SU-DHL-6 (cell line): ENCODE measurements at regions not wholly inside any gene's neighbourhood (a gene's known extent, or its start where the extent isn't known, plus 50 kb on each side); places are given as distances from the start of the nearest gene placed in this dataset.

Source experiments
- H2AFZ ChIP-seq: fragments of 200-600 bp; sonication (generic); 2 replicates; pipeline ENCODE4 v1.6.1; 2014; ENCODE audit warnings: low read depth, mild to moderate bottlenecking, moderate library complexity, mixed read lengths, antibody characterized with exemption, low read length; ENCODE audit not compliant: severe bottlenecking
- H3F3A ChIP-seq: fragments of 200-600 bp; shearing (Covaris generic); 2 replicates; pipeline ENCODE4 v1.6.0; 2016; ENCODE audit warnings: antibody characterized with exemption, mild to moderate bottlenecking; ENCODE audit not compliant: insufficient read depth
- H3K27ac ChIP-seq: fragments of 200-600 bp; sonication (generic); 2 replicates; pipeline ENCODE4 v1.5.1; 2016; ENCODE audit warnings: low read depth, mild to moderate bottlenecking, low read length, moderate library complexity, mixed read lengths
- H3K27me3 ChIP-seq: fragments of 200-600 bp; sonication (generic), shearing (Covaris generic); 2 replicates; pipeline ENCODE4 v1.6.0; 2014; ENCODE audit warnings: mild to moderate bottlenecking, low read length
- H3K36me3 ChIP-seq: fragments of 200-600 bp; sonication (generic); 2 replicates; pipeline ENCODE4 v1.6.1; 2014; ENCODE audit warnings: mild to moderate bottlenecking, low read length, mixed read lengths
- H3K4me2 ChIP-seq: fragments of 300-600, 200-600 bp; shearing (Covaris generic), sonication (generic); 2 replicates; pipeline ENCODE4 v1.6.0; 2014; ENCODE audit warnings: low read length, low read depth, mild to moderate bottlenecking; ENCODE audit not compliant: poor library complexity, severe bottlenecking
- H3K4me3 ChIP-seq: fragments of 200-600 bp; sonication (generic); 2 replicates; pipeline ENCODE4 v1.5.1; 2014; ENCODE audit warnings: antibody characterized with exemption, low read length, mild to moderate bottlenecking, mixed read lengths; ENCODE audit not compliant: insufficient read depth, poor library complexity, severe bottlenecking
- H3K79me2 ChIP-seq: fragments of 200-600 bp; sonication (generic); 2 replicates; pipeline ENCODE4 v1.6.1; 2014; ENCODE audit warnings: mild to moderate bottlenecking, low read length, moderate library complexity; ENCODE audit not compliant: insufficient read depth
- H3K9ac ChIP-seq: fragments of 200-600 bp; sonication (generic); 2 replicates; pipeline ENCODE4 v1.7.0; 2014; ENCODE audit warnings: mild to moderate bottlenecking, low read length
- H3K9me2 ChIP-seq: fragments of 200-600 bp; sonication (generic); replicated peaks from 2 replicates; pipeline ENCODE4 v1.6.1; 2014; ENCODE audit warnings: low read length; ENCODE audit not compliant: insufficient read depth
- H3K9me3 ChIP-seq: fragments of 200-600 bp; sonication (generic); 2 replicates; pipeline ENCODE4 v1.6.1; 2014; ENCODE audit warnings: low read length, mixed read lengths; ENCODE audit not compliant: insufficient read depth
- H4K20me1 ChIP-seq: fragments of 200-600 bp; sonication (generic); 2 replicates; pipeline ENCODE4 v1.6.1; 2014; ENCODE audit warnings: low read depth, mild to moderate bottlenecking, antibody characterized with exemption, low read length, moderate library complexity, mixed read lengths
- EZH2phosphoT487 ChIP-seq: fragments of 200-600 bp; sonication (generic), shearing (Covaris generic); conservative IDR thresholded peaks from 2 replicates; pipeline ENCODE4 v1.6.1; 2018; ENCODE audit warnings: mild to moderate bottlenecking, antibody characterized with exemption, low read length, moderate library complexity, mixed read lengths
- TF ChIP-seq, protein P1 (sequence below): fragments of 200-600 bp; sonication (generic); IDR thresholded peaks from one replicate; pipeline ENCODE4 v1.5.1; 2017; ENCODE audit warnings: antibody characterized with exemption, mild to moderate bottlenecking, low read length, moderate library complexity; ENCODE audit not compliant: insufficient read depth, poor library complexity, severe bottlenecking

DNA sequence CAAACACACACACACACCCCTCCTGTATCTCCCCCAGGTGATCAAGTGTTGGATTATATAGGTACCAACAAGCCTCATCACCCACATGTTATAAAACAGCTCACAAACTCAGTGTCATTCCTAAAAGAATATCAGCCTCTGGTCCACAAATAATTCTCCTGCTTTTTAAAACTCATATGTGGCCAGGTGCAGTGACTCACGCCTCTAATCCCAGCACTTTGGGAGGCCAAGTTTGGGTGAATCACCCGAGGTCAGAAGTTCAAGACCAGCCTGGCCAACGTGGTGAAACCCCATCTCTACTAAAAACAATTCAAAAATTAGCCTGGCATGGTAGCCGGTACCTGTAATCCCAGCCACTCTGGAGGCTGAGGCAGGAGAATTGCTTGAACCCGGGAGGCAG, 87.8 kb downstream of the LRATD1 start:
- no peaks in the 10 kb centered on the region for H4K20me1 ChIP-seq
- no peak for TF ChIP-seq EZH2phosphoT487
- TF ChIP-seq, protein P1, sequence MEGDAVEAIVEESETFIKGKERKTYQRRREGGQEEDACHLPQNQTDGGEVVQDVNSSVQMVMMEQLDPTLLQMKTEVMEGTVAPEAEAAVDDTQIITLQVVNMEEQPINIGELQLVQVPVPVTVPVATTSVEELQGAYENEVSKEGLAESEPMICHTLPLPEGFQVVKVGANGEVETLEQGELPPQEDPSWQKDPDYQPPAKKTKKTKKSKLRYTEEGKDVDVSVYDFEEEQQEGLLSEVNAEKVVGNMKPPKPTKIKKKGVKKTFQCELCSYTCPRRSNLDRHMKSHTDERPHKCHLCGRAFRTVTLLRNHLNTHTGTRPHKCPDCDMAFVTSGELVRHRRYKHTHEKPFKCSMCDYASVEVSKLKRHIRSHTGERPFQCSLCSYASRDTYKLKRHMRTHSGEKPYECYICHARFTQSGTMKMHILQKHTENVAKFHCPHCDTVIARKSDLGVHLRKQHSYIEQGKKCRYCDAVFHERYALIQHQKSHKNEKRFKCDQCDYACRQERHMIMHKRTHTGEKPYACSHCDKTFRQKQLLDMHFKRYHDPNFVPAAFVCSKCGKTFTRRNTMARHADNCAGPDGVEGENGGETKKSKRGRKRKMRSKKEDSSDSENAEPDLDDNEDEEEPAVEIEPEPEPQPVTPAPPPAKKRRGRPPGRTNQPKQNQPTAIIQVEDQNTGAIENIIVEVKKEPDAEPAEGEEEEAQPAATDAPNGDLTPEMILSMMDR = no peak
- no peaks in the 10 kb centered on the region for H3K9me2 ChIP-seq
- no peak overlapping the region for H2AFZ ChIP-seq
- H3K27me3 ChIP-seq = no peaks in the 10 kb centered on the region
- no peak overlapping the region for H3K4me3 ChIP-seq
- no peaks in the 10 kb centered on the region for H3K36me3 ChIP-seq
- H3K9ac ChIP-seq = no peak overlapping the region
- H3K27ac ChIP-seq = no peak overlapping the region
- H3K79me2 ChIP-seq = no peaks in the 10 kb centered on the region
- H3K4me2 ChIP-seq = no peak overlapping the region
- no peaks in the 10 kb centered on the region for H3K9me3 ChIP-seq
- no peaks in the 10 kb centered on the region for H3F3A ChIP-seq

DNA sequence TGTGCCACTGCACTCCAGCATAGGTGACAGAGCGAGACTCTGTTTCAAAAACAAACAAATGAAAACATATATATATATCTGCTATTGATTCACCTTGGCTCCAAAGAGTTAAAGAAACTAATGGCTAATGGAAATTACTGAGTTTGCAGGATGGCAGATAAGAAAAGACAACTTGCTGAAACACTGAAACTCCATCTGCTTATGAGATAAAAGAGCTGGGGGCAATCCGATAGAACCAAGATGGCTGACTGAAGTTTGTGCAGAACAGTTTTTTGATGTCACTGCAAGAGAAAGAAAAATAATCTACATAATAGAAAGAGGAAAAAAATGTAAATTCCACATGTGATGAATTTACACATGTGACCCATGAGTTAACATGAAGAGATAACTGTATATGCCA, 88.2 kb downstream of the LRATD1 start:
- no peaks in the 10 kb centered on the region for H3F3A ChIP-seq
- no peaks in the 10 kb centered on the region for H3K9me3 ChIP-seq
- no peak overlapping the region for H3K27ac ChIP-seq
- no peak overlapping the region for H3K4me2 ChIP-seq
- H2AFZ ChIP-seq = no peak overlapping the region
- H3K9me2 ChIP-seq = no peaks in the 10 kb centered on the region
- no peaks in the 10 kb centered on the region for H3K36me3 ChIP-seq
- no peaks in the 10 kb centered on the region for H3K79me2 ChIP-seq
- H3K4me3 ChIP-seq = no peak overlapping the region
- TF ChIP-seq, protein P1 = no peak
- no peak for TF ChIP-seq EZH2phosphoT487
- H4K20me1 ChIP-seq = no peaks in the 10 kb centered on the region
- no peaks in the 10 kb centered on the region for H3K27me3 ChIP-seq
- no peak overlapping the region for H3K9ac ChIP-seq

DNA sequence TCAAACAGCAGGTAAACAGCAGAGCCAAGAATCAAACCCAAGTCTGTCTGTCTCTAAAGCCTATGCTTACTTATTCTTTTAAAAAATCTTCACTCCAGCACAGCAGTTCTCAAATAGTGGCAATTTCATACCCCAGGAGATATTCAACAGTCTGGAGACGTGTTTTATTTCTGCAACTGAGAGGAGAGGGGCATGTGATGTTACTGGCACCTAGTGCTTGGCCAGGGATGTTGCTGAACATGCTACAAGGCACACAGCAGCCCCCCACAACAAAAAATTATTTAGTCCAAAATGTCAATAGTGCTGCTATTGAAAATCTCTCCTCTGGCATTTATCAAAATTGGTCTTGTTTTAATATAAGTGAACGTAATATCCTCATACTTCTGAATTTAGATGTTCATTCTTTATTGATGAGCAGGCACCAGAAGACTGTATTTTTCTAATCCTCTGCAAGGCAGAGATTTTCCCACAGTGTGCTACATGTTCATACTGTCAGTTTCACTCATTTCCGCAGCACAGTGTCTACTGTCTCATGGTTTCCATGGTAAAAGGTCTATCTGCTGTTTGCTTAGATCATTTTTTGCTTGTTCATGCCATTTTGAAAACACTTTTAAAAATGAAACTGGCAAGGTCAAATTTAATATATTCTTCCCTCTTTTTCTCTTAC, 90.5 kb downstream of the LRATD1 start:
- no peaks in the 10 kb centered on the region for H3K9me2 ChIP-seq
- no peak overlapping the region for H2AFZ ChIP-seq
- no peaks in the 10 kb centered on the region for H3K36me3 ChIP-seq
- TF ChIP-seq EZH2phosphoT487 = no peak
- TF ChIP-seq, protein P1 = no peak
- H4K20me1 ChIP-seq = no peaks in the 10 kb centered on the region
- H3K79me2 ChIP-seq = no peaks in the 10 kb centered on the region
- no peaks in the 10 kb centered on the region for H3K9me3 ChIP-seq
- H3K9ac ChIP-seq = no peak overlapping the region
- H3F3A ChIP-seq = no peaks in the 10 kb centered on the region
- no peak overlapping the region for H3K4me2 ChIP-seq
- H3K27me3 ChIP-seq = no peaks in the 10 kb centered on the region
- H3K27ac ChIP-seq = no peak overlapping the region
- H3K4me3 ChIP-seq = no peak overlapping the region
